Hematopoietic multipotent progenitor cell treated with erythropoietin and hydrocortisone succinate and interleukin-3 and kit ligand, for 15 days (in vitro differentiated cells): ENCODE measurements at regions not wholly inside any gene's neighbourhood (a gene's known extent, or its start where the extent isn't known, plus 50 kb on each side); places are given as distances from the start of the nearest gene placed in this dataset.

Source experiments
- DNase-seq: peaks from one replicate; pipeline ENCODE4 v3.0.0-alpha.2; 2015; ENCODE audit warnings: low spot score

DNA sequence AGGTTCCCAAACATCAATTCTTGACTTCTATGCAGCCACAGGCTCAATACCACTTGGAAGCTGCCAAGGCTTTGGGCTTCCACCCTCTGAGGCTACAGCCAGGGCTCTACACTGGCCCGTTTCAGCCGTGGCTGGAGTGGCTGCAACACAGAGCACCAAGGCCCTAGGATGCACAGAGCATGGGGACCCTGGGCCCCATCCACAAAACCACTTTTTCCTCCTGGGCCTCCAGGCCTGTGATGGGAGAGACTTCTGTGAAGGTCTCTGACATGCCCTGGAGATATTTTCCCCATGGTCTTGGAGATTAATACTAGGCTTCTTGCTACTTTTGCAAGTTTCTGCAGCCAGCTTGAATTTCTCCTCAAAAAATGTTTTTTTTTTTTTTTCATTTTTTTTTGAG, 655.4 kb upstream of the ZP4 start:
- no peak for DNase-seq

DNA sequence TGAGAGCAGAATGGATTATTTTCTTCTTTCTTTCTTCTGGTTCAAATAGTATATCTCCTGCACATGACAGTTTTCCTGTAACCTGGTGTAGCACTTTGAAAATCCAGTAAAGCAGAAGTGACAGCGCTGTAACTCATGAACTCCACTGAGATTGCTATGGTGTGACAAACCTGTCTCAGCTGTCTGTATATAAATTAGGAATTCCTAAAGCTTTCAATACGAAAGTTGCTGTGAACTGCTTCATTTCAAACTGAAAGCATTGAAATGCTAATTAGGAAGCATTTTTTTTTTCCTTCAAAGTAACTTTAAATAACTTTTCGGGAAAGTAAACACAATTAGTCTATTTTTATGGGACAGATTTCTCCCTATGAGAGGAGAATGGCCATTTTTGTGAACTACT, 646.9 kb upstream of the ZP4 start:
- DNase-seq, result no peak

GRCh38 chr1:238530209-238530851, 639.6 kb upstream of the ZP4 start:
- DNase-seq, result no peak

- DNase-seq, result no peak
Measured at GRCh38 chr1:238517711-238518110, 627.0 kb upstream of the ZP4 start.

GRCh38 chr1:238501290-238501689, 610.6 kb upstream of the ZP4 start:
- DNase-seq, result no peak

DNA sequence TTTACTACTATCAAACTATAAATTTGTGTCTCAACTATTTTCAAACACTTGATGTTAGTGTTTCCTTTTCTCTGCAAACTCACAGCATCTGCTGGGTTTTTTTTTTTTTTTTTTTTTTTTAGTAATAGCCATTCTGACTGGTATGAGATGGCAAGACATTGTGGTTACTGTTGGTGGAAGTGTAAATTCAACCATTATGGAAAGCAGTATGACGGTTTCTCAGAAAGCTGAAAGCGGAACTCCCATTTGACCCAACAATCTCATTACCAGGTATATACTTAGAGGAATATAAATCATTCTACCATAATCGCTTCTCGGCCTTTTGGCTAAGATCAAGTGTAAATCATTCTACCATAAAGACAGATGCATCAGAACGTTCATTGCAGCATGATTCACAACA, 608.3 kb upstream of the ZP4 start:
- no peak for DNase-seq

- DNase-seq, result no peak
Measured at GRCh38 chr1:238492271-238492670, 601.5 kb upstream of the ZP4 start.

DNA sequence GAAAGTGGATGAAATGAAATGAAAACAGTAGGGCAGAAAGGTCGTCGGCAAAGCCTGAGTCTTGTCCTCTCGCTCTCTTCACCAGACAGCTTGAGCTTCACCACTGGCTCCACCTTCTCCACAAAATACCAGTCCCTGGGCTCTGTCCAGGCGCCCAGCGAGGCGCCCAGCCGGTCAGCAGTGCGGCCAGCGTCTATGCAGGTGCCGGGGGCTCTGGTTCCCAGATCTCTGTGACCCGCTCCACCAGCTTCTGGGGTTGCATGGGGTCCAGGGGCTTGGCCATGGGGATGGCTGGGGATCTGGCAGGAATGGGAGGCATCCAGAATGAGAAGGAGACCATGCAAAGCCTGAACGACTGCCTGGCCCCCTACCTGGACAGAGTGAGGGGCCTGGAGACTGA, 600.5 kb upstream of the ZP4 start:
- no peak for DNase-seq

DNA sequence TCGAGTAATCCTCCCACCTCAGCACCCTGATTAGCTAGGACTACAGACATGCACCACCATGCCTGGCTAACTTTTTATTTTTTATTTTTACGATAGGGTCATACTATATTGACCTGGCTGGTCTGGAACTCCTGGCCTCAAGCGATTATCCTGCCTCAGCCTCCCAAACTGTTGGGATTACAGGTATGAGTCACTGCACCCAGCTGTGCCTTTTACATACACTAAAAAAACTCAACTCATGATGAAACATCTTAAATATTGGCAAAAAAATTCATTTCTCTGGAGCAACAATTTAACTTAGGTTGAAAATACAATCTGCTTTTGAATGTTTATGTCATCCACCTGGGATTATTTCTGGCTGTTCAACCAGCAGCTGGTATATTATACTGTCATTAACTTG, 598.3 kb upstream of the ZP4 start:
- DNase-seq, result no peak

GRCh38 chr1:238488401-238488800, 597.7 kb upstream of the ZP4 start:
- no peak for DNase-seq

DNA sequence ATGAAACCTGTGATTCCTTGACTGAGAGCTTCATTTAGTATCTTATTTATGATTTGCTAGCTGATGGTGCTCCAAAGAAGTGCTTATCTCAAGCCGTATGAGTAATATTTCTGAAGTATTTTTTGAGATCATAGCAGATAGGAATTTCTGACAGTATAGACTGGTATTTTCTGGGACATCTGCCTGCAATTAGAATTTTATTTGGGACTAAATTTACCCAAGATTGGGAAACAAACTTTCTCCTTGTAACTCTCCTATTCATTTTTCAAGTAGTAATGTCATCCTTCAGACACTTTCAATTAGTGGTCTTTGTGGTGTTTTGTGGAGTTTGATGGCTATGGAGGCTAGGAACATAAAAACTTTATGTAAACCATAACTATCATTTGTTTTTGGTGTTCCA, 597.2 kb upstream of the ZP4 start:
- DNase-seq, result no peak

DNA sequence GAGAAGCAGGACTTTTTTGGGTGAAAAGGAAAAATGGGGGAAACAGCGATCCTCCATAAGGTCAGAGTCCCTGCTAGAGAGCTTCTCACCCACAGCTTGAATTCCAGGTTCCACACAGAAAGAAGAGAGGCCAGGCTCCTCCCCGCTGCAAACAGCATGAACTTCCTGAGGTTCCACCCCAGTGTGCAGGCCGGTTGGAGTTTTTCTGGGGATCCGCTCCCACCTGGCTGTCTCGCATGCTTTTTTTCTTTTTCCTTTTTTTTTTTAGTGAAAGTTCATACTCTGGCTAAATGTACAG, 595.1 kb upstream of the ZP4 start:
- no peak for DNase-seq

DNA sequence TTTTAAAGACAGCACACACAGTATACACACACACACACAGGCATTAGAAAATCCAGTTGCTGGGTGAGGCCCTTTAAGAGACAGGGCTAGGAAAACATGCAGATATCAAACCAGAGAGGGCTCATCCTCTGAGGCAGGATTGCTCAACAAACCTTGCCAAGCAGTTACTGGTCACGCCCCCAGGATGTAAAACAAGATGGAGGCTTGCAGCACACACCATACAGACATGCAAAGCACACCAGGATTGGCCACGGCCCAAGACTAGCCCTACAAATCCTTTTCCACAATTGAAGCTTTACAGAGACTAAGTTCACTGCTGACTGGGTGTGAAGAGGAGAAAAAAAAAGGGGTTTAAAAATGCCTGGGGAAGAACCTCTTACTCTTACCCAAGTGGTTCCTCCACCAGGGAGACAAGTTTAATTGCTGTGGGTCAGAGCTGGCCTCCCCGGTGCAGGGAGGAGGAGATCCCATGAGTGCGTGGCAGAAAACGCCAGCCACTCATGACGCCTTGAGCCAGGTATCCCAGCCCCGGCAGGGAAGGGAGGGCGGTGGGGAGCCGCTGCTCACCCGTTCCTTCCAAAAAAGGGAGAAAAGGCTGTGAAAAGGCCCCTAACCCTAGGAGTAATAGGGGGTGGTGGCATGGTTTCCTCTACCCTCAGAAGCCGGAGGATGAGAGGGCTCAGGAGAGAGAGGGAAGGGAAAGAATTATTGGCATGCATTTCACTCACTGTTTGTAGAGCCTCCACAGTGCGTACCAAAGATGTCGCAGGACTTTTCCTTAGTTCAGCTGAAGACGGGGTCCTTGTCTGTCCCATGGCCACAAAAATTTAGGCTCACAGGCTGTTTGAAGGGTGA, 594.6 kb upstream of the ZP4 start:
- no peak for DNase-seq

GRCh38 chr1:238484121-238484520, 593.4 kb upstream of the ZP4 start:
- DNase-seq, result no peak

DNA sequence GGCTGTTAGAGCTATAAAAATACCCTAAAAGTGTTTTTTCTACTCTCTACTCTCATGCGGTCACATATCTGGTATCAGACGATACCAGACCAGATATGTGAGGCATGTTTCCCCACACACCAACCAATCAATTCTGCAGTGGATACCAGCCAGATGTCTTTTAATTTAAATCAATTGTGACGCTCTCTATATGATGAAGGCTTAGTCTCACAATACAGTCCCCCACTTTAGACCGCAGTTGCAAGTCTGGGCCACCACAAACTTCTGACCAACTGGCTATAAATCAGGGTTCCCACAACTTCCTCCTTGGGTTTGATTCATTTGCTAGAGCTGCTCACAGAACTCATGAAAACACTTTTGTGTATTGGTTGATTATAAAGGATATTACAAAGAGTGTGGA, 586.1 kb upstream of the ZP4 start:
- no peak for DNase-seq

DNA sequence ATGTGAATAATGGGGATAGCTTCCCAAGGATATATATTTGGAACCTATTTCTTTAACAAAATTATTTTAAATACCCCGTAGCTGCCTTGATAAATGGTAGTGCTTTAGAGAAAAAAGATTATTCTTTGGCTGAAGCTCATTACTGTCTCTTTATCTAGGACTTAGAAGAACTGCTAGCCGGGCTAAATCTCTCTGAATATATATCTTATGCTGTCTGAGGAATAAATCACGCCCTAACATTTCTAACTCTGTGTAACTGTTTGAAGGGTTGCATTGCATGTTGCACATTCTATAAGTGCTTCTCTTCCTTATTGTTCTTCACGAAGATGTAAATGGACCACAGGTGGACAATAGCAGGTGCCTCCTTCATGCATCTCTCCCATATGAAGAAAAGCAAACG, 585.0 kb upstream of the ZP4 start:
- no peak for DNase-seq

DNA sequence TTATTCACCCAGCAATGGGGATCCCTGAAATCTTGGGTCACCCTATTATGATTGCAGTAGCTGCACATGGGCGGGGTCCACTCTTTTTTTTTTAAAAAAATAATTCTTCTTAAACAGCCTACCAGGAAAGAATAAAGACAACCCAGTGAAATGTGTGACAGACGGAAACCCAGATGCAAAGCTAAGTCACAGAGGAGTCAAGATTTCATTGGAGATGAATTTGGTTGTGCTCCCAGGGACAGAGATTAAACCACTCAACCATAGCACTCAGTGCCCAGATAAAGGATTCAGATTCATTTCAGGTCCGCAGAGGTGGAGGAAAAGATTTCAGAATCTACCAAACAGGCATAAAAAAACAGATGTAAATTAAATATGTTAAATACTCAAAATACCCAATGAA, 583.5 kb upstream of the ZP4 start:
- DNase-seq, result no peak

GRCh38 chr1:238469146-238469631, 578.5 kb upstream of the ZP4 start:
- no peak for DNase-seq

- no peak for DNase-seq
Measured at GRCh38 chr1:238468068-238468467, 577.3 kb upstream of the ZP4 start.

DNA sequence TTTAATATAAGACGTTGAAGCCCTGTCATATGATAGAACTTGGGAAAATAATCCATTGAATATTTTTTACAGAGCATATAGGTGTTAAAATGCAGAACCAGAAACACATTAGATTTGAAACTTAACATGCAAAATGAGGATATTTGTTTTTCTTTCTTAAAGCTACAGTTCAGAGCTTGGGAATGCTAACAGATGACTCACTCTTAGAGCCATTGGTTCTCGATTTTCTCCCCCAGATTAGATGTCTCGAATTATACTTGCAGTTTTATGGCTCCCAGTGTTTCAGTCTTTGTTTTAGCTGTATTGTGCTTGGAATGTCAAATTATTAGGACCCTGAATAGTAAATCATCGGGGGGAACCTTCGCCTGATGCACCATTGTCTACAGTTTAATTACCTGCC, 575.7 kb upstream of the ZP4 start:
- no peak for DNase-seq

DNA sequence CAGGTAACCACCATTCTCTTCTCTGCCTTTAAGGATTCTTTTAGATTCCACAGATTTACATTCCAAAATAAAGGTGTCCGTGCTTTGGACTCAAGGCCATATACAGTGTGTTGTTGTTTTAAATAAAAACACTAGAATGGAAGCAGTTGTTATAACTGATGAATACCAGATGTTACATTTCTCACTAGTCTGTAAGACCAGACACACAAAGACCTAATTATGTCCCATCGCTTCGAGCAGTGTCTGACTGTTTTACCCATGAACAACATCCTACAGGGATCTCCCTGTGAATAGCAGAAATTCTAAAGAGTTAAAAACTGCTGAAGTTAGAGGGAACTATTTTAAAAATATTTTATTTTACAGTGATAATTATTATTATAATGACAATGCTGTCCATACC, 574.7 kb upstream of the ZP4 start:
- no peak for DNase-seq

DNA sequence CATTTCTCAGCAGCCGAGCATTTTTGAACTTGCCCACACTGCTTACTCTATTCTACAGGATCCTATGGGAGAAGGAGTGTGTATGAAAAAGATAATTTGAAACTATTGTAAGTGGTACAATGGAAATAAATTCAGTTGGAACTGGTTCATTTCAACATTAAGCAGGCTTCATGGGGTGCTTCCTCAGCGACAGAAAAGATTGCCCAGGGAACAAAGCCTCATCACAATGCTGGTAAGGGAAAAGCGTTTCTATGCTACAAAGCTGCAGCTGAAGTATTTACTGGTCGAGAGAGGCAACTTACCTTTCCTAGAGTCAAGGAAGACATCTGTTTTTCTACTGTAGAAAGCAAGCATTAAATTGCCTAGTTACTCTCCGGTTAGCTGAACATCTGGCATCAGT, 568.2 kb upstream of the ZP4 start:
- DNase-seq, result no peak

DNA sequence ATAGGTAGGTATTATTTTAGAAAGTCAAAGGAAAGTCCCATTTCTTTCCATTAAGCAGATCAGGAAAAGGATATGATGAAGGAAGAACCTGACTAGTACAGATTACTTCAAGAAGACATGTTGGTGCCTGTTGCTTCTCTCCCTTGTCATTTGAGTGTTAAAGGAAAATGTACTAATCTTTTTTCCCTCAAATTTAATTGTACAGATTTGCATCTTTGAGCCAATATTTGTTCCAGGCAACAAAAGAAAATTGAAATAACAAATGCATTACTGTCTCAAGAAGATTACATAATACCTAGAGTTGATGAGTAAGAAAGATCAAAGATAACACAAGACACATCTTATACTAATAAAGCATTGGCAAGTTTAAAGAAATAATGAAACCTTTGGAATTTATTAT, 566.9 kb upstream of the ZP4 start:
- DNase-seq, result no peak

DNA sequence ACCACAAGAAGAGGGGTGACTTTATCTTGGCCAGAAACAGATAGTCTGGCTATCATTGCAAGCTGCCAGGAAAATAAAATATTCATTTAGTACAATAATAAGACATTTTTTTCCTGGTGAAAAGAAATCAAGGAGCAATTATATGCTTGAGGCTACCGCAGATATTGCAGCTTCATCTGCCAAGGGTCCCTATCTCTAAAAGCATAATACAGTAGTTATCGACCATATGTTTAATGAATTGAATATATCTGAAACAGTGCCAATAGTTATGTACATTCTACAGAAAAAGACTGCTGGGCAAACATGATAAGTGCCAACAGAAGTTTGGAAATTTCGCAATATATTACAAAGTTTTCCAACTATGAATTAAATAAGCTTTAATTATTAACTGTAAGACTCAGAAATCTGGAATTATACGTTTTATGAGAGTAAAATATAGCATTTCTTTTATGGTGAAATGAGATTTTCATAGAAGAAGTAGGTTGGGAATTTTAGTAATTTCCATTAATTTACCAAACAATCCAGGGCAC, 561.1 kb upstream of the ZP4 start:
- DNase-seq, result no peak
